AG08396 (cell line): ENCODE measurements at regions not wholly inside any gene's neighbourhood (a gene's known extent, or its start where the extent isn't known, plus 50 kb on each side); places are given as distances from the start of the nearest gene placed in this dataset.
"Not testable (repeated sequence)": the region's sequence is repeated elsewhere in the genome, so short reads cannot be mapped to it uniquely, and the experiment has no call there.

Experiments used
- DNase-seq: peaks from one replicate; pipeline ENCODE4 v3.0.0; 2012; ENCODE audit warnings: low spot score, mixed read lengths

- no peak for DNase-seq
These were observed 285.7 kb upstream of the GALNT17 start for GRCh38 chr7:70846208-70846607.

DNA sequence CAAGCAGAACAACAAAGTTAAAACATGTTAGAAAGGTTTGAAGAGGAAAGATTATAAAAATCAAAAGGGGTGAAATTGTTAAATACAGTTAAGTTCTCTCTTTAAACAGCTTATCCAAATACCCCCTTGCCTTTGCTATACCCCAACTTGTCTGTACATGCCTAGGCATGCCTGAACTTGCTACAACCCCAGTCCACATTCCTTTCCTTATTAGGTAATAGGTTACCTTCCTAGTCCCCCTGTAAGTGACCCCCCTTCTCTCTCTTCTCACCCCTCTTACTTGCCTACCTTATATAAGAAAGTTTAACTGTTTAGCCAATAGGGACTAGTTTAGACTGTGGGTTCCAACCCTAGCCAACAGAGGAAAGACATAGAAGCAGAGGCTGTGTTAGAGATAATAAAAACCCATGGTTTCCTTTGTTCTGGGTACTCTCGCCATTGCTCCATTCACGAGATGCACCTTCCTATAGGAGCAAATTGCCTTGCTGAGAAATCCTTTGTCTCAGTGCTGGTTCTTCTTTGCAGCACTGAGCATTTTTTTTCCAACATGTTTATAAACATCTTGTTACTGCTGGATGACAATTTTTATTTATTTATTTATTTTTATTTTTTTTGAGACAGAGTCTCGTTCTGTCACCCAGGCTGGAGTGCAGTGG, 282.2 kb upstream of the GALNT17 start:
- no peak for DNase-seq

DNA sequence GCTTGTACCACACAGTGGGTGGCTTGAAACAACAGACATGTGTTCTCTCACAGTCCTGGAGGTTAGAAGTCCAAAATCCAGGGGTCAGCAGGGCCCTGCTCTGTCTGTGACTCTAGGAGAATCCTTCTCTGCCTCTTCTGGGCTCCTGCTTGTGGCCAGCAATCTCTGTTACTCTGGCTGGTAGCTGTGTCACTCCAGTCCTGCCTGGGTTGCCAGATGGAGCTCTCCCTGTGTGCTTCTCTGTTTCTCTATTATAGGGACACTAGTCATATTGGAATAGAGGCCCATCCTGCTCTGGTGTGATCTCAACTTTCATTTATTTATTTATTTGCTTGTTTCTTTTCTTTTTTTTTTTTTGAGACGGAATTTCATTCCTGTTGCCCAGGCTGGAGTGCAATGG, 276.6 kb upstream of the GALNT17 start:
- no peak for DNase-seq

GRCh38 chr7:70856901-70857630, 274.9 kb upstream of the GALNT17 start:
- peak; percentile 63 for DNase-seq

DNA sequence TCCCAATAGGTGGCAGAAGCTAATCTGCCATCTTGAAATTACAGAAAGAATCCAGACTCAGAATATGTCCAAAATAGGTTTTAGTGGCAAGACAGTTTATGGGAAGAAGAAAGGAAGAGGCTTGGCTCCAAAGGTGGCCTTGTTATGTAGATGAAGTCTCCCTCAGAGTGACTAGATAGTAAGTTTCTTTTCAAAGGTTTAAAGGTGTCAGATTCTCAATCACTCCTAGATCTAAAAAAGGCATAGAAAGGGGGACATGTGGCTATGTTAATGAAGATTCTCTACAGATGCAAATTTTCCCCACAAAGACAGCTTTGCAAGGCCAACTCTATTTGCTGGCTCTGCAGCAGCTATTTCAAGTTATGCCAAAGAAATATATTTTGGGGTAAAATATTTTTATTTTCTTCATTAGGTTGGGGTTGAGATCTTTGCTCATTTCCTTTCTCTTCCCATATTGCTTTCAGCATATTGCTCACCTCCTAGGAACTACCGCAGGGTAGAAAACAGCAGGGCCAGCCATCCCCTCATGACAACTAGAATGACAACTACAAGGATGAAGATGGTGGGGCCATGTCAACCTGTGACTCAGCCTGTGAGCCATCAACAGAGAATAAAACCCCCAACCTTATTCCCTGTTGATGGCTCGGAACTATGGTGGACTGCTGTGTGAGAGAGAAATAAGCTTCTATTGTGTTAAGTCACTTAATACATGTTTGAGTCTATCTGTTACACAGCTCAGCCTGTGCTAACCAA, 274.0 kb upstream of the GALNT17 start:
- DNase-seq: no peak

DNA sequence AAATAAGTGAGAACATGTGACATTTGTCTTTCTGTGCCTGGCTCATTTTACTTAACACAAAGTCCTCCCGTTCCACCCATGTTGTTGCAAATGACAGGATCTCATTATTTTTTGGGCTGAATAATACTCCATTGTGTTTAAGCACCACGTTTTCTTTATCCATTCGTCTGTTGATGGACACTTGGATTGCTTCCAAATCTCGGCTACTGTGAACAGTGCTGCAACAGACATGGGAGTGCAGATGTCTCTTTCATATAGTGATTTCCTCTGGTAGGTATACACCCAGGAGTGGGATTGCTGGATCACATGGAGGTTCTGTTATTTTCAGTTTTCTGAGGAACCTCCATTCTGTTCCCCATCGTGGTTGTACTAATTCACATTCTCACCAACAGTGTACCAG, 264.4 kb upstream of the GALNT17 start:
- no peak for DNase-seq

DNA sequence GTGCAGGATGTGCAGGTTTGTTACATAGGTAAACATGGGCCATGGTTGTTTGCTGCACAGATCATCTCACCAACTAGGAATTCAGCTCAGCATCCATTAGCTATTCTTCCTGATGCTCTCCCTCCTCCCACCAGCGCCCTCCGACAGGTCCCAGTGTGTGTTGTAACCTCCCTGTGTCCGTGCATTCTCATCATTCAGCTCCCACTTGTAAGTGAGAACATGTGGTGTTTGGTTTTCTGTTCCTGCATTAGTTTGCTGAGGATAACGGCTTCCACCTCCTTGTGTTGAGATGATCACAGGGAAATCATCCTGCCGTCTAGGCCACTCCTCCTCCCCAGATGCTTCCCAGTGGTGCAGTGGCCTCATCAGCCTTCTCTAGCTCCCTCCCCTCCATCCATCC, 261.6 kb upstream of the GALNT17 start:
- no peak for DNase-seq

- no peak for DNase-seq
These were observed 259.8 kb upstream of the GALNT17 start for GRCh38 chr7:70872188-70872587.

DNA sequence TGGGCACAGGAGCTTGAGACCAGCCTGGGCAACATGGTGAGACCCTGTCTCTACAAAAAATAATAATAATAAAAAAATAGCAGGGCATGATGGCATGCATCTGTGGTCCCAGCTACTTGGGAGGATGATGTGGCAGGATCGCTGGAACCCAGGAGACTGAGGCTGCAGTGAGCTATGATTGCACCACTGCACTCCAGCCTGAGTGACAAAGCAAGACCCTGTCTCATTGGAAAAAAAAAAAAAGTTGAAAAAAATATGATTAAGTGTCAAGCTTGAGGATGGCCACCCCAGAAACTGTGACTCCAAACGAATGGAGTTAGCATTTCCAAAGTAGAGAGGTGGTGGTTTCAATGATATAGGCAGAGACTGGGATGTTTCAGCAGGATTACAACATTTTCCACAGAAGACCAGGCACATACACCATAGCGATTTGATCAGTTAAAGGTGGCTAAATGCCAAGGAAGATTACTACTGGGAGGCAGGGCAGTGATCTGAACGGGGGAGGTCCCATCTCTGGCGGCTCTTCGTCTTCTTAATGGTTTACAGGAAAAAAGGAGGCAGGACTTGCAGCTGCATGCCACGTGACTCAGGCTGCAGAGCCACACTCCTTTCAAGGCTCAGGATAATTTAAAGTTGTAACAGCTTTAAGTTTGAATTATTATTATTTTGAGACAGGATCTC, 250.6 kb upstream of the GALNT17 start:
- no peak for DNase-seq

GRCh38 chr7:70883750-70884439, 248.0 kb upstream of the GALNT17 start:
- DNase-seq: no peak

- no peak for DNase-seq
These were observed 247.5 kb upstream of the GALNT17 start for GRCh38 chr7:70884440-70884764.

DNA sequence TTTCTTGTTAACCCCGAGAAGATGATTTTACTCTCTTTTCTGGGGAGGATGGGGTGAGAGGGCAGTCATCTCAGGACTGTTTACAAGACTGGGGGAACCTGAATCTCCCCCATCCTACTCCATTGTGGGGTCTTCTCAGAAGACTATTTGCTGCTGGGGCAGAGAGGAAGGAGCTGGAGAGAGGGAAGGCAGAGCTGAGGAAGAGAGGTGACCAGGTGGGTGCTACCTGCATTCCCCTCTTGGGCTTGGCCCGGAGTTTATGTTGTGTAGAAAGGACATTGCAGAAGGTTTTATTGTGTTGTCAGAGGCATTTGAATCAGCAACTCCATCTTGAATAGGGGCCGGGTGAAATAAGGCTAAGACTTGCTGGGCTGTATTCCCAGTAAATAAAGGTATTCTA, 247.1 kb upstream of the GALNT17 start:
- DNase-seq: no peak

- DNase-seq: no peak
These were observed 245.4 kb upstream of the GALNT17 start for GRCh38 chr7:70886547-70886946.

GRCh38 chr7:70887186-70887585, 244.8 kb upstream of the GALNT17 start:
- no peak for DNase-seq

DNA sequence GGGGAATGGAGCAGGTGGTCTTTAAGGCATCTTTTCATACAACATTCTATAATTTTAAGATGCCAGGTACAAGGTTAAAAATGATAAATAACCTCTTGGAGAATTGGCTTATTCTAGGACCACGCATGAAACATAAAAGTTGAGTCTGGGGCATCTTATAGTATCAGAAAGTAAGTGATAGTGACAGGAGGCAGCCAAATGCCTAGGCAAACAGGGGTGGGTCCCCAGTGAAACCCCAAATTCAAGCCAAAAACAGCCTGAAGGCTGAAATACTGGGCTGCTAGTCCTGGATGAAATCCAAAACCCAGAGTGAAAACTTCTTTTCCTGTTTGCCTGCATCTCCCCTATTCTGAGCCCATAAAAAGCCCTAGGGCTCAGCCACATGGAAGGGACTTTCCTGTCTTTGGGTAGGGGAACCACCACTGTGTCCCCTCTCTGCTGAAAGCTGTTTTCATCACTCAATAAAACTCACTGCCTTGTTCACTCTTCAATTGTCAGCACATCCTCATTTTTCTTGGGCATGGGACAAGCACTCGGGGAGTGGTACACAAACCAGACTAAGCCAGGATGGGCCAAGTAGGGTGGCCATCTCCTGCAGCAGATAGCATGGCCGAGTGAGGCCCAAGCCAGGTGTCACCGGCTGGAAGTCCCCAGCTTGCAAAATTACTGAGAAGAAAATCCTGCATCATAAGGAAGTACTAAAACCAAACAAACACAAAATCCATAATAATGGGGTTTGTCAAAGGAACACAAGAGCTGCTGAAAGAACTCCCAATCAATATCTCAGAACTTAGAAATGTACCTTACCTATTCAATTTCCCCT, 241.6 kb upstream of the GALNT17 start:
- no peak for DNase-seq

- DNase-seq: no peak
These were observed 238.5 kb upstream of the GALNT17 start for GRCh38 chr7:70893422-70893821.

DNA sequence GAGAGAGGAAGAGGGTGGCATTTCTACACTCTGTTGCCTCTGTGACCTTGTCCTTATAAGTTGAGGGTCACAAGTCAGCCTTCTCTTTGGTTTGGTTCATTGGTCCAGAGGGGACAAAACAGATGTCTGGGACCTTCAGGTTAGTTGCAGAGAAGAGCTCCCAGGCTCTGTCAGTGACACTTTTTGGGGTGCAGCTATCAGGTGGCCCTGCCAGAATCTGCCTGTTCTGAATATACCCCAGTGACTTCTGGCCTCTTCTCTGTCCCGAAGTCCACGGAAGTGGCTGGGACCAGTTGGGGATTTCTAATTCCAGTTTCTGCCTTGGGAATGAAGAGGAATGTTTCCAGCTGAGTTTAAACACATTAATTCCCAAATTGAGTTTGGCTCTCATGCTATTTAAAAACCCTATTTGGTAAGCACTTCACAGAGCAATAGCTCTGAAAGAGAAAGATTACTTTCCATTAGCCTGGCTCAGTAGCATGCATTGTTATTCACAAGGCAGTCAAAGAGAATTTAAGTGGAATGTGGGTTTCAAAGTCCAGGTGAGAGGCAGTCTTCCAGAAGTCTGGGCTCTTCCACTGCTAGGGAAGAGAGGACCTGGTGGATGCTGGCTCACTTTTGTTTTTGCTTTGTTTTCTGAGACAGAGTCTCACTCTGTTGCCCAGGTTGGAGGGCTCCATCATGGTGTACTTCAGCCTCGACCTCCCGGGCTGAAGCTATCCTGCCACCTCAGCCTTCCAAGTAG, 237.8 kb upstream of the GALNT17 start:
- no peak for DNase-seq

GRCh38 chr7:70894799-70895198, 237.1 kb upstream of the GALNT17 start:
- DNase-seq: no peak

DNA sequence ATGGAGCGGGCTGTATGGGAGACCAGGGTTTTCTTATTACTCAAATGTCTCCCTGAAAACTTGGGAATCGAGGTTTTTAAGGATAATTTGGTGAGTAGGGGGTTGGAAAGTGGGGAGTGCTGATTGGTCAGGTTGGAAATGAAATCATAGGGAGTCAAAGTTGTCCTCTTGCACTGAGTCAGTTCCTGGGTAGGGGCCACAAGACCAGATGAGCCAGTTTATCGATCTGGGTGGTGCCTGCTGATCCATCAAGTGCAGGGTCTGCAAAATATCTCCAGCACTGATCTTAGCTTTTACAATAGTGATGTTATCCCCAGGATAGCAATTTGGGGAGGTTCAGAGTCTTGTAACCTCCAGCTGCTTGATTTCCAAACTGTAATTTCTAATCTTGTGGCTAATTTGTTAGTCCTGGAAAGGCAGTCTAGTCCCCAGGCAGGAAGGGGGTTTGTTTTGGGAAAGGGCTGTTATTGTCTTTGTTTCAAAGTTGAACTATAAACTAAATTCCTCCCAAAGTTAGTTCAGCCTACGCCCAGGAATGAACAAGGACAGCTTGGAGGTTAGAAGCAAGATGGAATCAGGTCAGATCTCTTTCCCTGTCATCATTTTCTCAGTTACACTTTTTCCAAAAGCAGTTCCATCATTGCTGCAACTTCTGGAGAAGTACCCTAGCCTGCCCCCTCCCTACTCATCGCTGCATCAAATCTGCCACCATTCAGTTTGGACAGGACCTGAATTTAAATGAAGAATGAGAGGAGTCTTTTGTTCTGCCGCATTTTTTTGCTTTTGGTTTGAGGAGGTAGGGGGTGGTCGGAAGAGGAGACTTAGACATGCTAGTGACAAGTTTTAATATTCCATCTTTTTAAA, 236.4 kb upstream of the GALNT17 start:
- DNase-seq: not testable (repeated sequence)
